Activated CD8-positive, alpha-beta T cell treated with anti-CD3 and anti-CD28 coated beads, Interleukin-2, amount 10 ng/mL, durations not matched to agents 7 days and 5 days (primary cell): ENCODE measurements at regions not wholly inside any gene's neighbourhood (a gene's known extent, or its start where the extent isn't known, plus 50 kb on each side); places are given as distances from the start of the nearest gene placed in this dataset.
"Not testable (repeated sequence)": the region's sequence is repeated elsewhere in the genome, so short reads cannot be mapped to it uniquely, and the experiment has no call there.

ENCODE experiments used
- ATAC-seq: fragments of 150-1000 bp; cut with Tn5 transposase; one replicate; pipeline ENCODE4 v1.10.0; 2021; ENCODE audit warnings: moderate library complexity
- CTCF ChIA-PET: fragments of 350-600 bp; sonication (Branson Sonifier 250); formaldehyde crosslinking; loops from one replicate; lab custom pipeline; 2021; ENCODE audit warnings: antibody characterized with exemption; lab: Charles Lee
- POLR2A ChIA-PET: fragments of 350-600 bp; sonication (Branson Sonifier 250); formaldehyde crosslinking; loops from one replicate; lab custom pipeline; 2021; ENCODE audit warnings: antibody characterized with exemption; lab: Charles Lee
- DNase-seq: peaks from one replicate; pipeline ENCODE4 v3.0.0-alpha.2; 2020
- H3K27ac Mint-ChIP-seq: one replicate; pipeline ENCODE4 v1.8.0; 2021; ENCODE audit warnings: mild to moderate bottlenecking, mixed read lengths
- H3K27me3 Mint-ChIP-seq: one replicate; pipeline ENCODE4 v1.8.0; 2021; ENCODE audit warnings: low read depth, mixed read lengths
- H3K36me3 Mint-ChIP-seq: one replicate; pipeline ENCODE4 v1.8.0; 2021; ENCODE audit warnings: low read depth, mixed read lengths
- H3K4me1 Mint-ChIP-seq: one replicate; pipeline ENCODE4 v1.8.0; 2021; ENCODE audit warnings: low read depth, mixed read lengths
- H3K4me3 Mint-ChIP-seq: one replicate; pipeline ENCODE4 v1.8.0; 2021; ENCODE audit warnings: mild to moderate bottlenecking, mixed read lengths
- H3K9me3 Mint-ChIP-seq: one replicate; pipeline ENCODE4 v1.8.0; 2022; ENCODE audit warnings: mixed read lengths; ENCODE audit not compliant: insufficient read depth

DNA sequence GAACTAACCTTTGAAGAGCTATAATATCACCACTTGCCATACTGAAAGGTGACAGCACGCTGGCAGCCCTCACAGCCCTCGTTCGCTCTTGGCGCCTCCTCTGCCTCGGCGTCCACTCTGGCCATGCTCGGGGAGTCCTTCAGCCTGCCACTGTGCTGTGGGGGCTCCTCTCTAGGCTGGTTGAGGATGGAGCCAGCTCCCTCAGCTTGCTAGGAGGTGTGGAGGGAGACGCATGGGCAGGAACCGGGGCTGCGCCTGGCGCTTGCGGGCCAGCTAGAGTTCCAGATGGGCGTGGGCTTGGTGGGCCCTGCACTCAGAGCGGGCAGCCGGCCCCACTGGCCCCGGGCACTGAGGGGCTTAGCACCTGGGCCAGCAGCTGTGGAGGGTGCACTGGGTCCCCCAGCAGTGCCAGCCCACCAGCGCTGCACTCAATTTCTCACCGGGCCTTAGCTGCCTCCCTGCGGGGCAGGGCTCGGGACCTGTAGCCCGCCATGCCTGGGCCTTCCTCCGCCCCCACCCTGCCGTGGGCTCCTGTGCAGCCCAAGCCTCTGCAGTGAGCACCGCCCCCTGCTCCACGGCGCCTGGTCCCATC is 329.7 kb downstream of the LMBRD1 start:
- no peaks in the 10 kb centered on the region for H3K27me3 Mint-ChIP-seq
- ChIA-PET POLR2A (no interaction called here), CTCF (no interaction called here)
- H3K9me3 Mint-ChIP-seq: no peaks in the 10 kb centered on the region
- H3K4me1 Mint-ChIP-seq: no peaks in the 10 kb centered on the region
- no peak overlapping the region for H3K27ac Mint-ChIP-seq
- DNase-seq (no peak), ATAC-seq (no peak)
- H3K4me3 Mint-ChIP-seq: no peak overlapping the region
- H3K36me3 Mint-ChIP-seq: no peaks in the 10 kb centered on the region

DNA sequence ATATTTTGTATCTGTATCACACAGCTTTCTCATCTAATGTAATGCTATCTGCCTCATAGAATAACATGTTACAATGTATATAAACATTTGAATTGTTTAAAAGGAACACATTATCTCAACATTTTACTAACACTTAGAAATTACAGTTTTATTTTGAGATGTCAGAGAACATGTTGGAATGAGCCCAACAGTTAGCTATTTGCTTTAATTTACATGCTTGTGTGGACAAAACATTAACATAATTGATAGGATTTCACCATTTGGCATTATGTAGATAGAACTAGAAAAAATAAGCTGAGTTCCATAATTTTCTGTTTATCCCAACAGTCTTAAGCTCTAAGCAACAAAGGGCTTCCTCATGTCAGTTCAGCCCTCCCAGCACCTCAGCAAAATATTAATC is 330.9 kb downstream of the LMBRD1 start:
- CTCF ChIA-PET: no interaction called here
- no peaks in the 10 kb centered on the region for H3K36me3 Mint-ChIP-seq
- no peaks in the 10 kb centered on the region for H3K27me3 Mint-ChIP-seq
- no peaks in the 10 kb centered on the region for H3K4me1 Mint-ChIP-seq
- ATAC-seq (no peak), DNase-seq (no peak)
- no peaks in the 10 kb centered on the region for H3K9me3 Mint-ChIP-seq
- POLR2A ChIA-PET: no interaction called here
- H3K4me3 Mint-ChIP-seq: no peak overlapping the region
- H3K27ac Mint-ChIP-seq: no peak overlapping the region

DNA sequence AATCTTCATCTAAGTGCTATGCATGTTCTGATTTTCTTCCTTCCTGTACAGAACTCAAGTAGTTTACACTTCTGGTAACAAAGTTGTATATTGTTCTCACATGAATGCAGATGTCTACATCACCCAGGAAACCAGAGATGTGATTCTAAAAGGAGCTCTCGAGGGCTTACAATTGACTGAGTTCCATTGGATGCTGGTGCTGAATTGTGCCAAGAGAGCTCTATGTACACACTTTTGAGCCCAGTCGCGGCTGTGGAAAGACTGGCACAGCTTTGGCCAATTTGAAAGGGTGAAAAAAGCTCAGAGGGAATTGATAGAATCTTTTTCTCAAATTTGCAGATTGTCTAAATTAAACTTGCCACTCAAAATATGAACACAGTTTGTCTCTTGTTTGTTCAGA is 340.7 kb downstream of the LMBRD1 start:
- Mint-ChIP-seq H3K27me3 (no peaks in the 10 kb centered on the region), H3K4me1 (no peaks in the 10 kb centered on the region), H3K27ac (no peak overlapping the region), H3K36me3 (no peaks in the 10 kb centered on the region), H3K4me3 (no peak overlapping the region), H3K9me3 (peaks cover 7% of the 10 kb centered on the region)
- DNase-seq: no peak
- no peak for ATAC-seq
- ChIA-PET CTCF (no interaction called here), POLR2A (no interaction called here)

DNA sequence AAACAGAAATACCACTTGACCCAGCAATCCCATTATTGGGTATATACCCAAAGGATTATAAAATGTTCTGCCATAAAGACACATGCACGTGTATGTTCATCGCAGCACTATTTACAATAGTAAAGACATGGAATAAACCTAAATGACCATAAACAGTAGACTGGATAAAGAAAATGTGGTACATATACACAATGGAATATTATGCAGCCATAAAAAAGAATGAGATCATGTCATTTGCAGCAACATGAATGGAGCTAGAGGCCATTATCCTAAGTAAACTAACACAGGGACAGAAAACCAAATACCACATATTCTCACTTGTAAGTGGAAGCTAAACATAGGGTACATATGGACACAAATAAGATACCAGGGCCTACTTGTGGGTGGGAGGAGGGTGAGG is 342.2 kb downstream of the LMBRD1 start:
- H3K4me3 Mint-ChIP-seq, H3K4me1 Mint-ChIP-seq, POLR2A ChIA-PET, H3K9me3 Mint-ChIP-seq, H3K27ac Mint-ChIP-seq, H3K27me3 Mint-ChIP-seq, H3K36me3 Mint-ChIP-seq, CTCF ChIA-PET, DNase-seq, ATAC-seq: not testable (repeated sequence)

DNA sequence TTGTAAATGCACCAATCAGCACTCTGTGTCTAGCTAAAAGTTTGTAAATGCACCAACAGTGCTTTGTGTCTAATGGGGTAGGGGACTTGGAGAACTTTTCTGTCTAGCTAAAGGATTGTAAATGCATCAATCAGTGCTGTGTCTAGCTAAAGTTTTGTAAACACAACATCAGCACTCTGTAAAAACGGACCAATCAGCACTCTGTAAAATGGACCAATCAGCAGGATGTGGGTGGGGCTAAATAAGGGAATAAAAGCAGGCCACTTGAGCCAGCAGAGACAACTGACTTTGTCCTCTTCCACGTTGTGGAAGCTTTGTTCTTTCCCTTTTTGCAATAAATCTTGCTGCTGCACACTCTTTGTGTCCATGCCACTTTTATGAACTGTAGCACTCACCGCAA is 346.3 kb downstream of the LMBRD1 start:
- POLR2A ChIA-PET, CTCF ChIA-PET, ATAC-seq: not testable (repeated sequence)

DNA sequence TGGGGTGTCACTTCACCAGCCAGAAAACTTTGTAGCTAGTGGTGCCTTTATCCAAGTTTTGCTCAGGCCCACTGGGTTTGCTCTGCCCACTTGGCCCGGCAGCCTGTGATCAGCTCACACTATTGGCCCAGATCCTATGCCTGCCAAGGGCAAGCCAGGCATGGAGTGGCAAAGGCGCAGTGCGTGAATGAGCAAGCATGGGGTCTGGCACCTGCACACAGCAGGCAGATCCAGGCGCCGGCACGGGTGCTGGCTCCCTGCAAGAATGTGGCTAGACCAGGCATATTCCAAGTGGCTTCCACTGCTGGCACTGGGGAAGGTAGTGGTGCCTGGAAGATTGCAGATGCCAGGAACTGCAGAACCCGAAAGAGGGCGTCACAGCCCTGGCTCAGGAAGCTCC is 346.9 kb downstream of the LMBRD1 start:
- Mint-ChIP-seq H3K4me1 (no peaks in the 10 kb centered on the region), H3K27me3 (no peaks in the 10 kb centered on the region), H3K27ac (no peak overlapping the region), H3K9me3 (peaks cover 7% of the 10 kb centered on the region), H3K36me3 (no peaks in the 10 kb centered on the region), H3K4me3 (no peak overlapping the region)
- no peak for DNase-seq
- no peak for ATAC-seq
- CTCF ChIA-PET: no interaction called here
- POLR2A ChIA-PET: no interaction called here

More for the DNA sequence above, 346.3 kb downstream of the LMBRD1 start:
- not testable (repeated sequence) for H3K4me3 Mint-ChIP-seq, H3K27ac Mint-ChIP-seq, H3K9me3 Mint-ChIP-seq, H3K36me3 Mint-ChIP-seq, DNase-seq, H3K4me1 Mint-ChIP-seq, H3K27me3 Mint-ChIP-seq
